Chondrocyte (in vitro differentiated cells): ENCODE measurements at regions not wholly inside any gene's neighbourhood (a gene's known extent, or its start where the extent isn't known, plus 50 kb on each side); places are given as distances from the start of the nearest gene placed in this dataset.

Source experiments
- DNase-seq: peaks from one replicate; pipeline ENCODE4 v3.0.0; 2021; ENCODE audit warnings: mixed read lengths, low spot score
- H3K27ac Mint-ChIP-seq: one replicate; pipeline ENCODE4 v1.8.0; 2021; ENCODE audit warnings: mild to moderate bottlenecking, moderate library complexity, mixed read lengths; ENCODE audit not compliant: unreplicated experiment
- H3K27me3 Mint-ChIP-seq: 2 replicates; pipeline ENCODE4 v1.8.0; 2021; ENCODE audit warnings: low read depth, mixed read lengths
- H3K36me3 Mint-ChIP-seq: 2 replicates; pipeline ENCODE4 v1.8.0; 2021; ENCODE audit warnings: low read depth, mixed read lengths
- H3K4me1 Mint-ChIP-seq: 2 replicates; pipeline ENCODE4 v1.8.0; 2021; ENCODE audit warnings: low read depth, mild to moderate bottlenecking, mixed read lengths
- H3K4me3 Mint-ChIP-seq: one replicate; pipeline ENCODE4 v1.8.0; 2021; ENCODE audit warnings: mild to moderate bottlenecking, moderate library complexity, mixed read lengths; ENCODE audit not compliant: unreplicated experiment
- H3K9me3 Mint-ChIP-seq: 2 replicates; pipeline ENCODE4 v1.8.0; 2021; ENCODE audit warnings: low read depth, mixed read lengths
- TF ChIP-seq, protein P1 (sequence below): fragments of 200-600 bp; sonication (generic); IDR thresholded peaks from 2 replicates; pipeline ENCODE4 v1.5.0; 2021; ENCODE audit warnings: antibody characterized with exemption, mild to moderate bottlenecking, moderate library complexity

DNA sequence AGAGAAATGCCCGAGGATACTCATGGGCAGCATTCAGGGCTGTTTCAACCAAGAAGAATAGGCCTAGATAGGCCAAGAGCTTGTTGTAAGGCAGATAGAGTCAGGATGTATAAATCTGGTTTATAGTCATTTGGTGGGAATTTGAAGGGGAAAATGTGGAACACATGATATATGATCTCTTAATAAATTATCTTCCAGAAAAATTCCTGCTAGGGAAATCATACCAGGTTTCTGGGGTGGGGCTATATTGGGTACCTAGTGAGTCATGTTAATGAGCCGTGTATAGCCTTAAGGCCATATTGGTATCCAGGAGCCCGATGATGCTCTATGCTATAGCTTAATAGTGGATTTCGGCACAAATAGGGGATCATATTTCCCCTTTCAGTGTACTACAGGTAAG, 51.5 kb upstream of the HTR2A start:
- no peaks in the 10 kb centered on the region for H3K27me3 Mint-ChIP-seq
- no peak for DNase-seq
- no peak overlapping the region for H3K27ac Mint-ChIP-seq
- H3K4me1 Mint-ChIP-seq: no peaks in the 10 kb centered on the region
- peaks cover 2% of the 10 kb centered on the region for H3K9me3 Mint-ChIP-seq
- TF ChIP-seq, protein P1, sequence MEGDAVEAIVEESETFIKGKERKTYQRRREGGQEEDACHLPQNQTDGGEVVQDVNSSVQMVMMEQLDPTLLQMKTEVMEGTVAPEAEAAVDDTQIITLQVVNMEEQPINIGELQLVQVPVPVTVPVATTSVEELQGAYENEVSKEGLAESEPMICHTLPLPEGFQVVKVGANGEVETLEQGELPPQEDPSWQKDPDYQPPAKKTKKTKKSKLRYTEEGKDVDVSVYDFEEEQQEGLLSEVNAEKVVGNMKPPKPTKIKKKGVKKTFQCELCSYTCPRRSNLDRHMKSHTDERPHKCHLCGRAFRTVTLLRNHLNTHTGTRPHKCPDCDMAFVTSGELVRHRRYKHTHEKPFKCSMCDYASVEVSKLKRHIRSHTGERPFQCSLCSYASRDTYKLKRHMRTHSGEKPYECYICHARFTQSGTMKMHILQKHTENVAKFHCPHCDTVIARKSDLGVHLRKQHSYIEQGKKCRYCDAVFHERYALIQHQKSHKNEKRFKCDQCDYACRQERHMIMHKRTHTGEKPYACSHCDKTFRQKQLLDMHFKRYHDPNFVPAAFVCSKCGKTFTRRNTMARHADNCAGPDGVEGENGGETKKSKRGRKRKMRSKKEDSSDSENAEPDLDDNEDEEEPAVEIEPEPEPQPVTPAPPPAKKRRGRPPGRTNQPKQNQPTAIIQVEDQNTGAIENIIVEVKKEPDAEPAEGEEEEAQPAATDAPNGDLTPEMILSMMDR: no peak
- H3K36me3 Mint-ChIP-seq: no peaks in the 10 kb centered on the region
- no peak overlapping the region for H3K4me3 Mint-ChIP-seq

- H3K27me3 Mint-ChIP-seq: no peaks in the 10 kb centered on the region
- TF ChIP-seq, protein P1: no peak
- H3K9me3 Mint-ChIP-seq: peaks cover 2% of the 10 kb centered on the region
- no peak overlapping the region for H3K27ac Mint-ChIP-seq
- no peak for DNase-seq
- H3K4me1 Mint-ChIP-seq: no peaks in the 10 kb centered on the region
- no peaks in the 10 kb centered on the region for H3K36me3 Mint-ChIP-seq
- no peak overlapping the region for H3K4me3 Mint-ChIP-seq
These were observed 50.8 kb upstream of the HTR2A start for GRCh38 chr13:46947425-46948191.
